SW480 (cell line): ENCODE measurements at regions not wholly inside any gene's neighbourhood (a gene's known extent, or its start where the extent isn't known, plus 50 kb on each side); places are given as distances from the start of the nearest gene placed in this dataset.

Experiments used
- DNase-seq: peaks from one replicate; pipeline ENCODE4 v3.0.0-alpha.2; 2016; ENCODE audit warnings: low spot score

DNA sequence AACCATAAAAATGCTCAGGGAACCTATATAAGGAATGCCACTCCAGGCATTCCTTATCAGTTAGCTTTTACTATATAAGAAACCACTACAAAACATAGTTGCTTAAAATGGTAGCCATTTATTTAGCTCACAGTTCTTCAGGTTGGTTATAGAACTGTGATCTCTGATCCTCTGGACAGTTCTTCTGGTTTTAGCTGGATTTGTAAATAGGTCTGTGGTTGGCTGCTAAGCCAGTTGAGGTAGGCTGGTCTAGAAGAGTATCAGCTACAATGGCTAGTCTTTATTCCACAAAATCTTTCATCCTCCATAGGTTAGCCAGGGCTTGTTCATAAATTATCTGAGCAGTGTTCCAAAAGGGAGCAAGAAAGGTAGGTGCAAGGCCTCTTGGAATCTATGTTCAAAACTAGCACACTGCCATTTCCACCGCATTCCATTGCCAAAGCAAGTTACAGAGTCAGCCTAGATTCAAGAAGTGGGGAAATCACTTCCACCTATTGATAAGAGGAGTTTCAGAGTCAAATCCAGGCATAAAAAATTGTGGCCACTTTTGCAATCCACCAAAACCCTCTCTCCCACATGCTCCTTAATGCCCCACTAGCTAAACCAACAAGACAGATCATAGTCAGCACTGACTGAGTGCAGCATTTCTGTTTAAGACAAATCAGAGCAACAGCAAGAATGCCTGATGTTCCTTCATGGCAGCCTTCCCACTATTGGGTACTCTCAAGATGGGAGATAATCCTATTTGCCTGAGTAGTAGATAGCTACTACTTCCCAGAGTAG lies 146.4 kb downstream of the IRS1 start:
- no peak for DNase-seq

GRCh38 chr2:226652369-226652768 lies 147.3 kb downstream of the IRS1 start:
- DNase-seq: peak; percentile 75

DNA sequence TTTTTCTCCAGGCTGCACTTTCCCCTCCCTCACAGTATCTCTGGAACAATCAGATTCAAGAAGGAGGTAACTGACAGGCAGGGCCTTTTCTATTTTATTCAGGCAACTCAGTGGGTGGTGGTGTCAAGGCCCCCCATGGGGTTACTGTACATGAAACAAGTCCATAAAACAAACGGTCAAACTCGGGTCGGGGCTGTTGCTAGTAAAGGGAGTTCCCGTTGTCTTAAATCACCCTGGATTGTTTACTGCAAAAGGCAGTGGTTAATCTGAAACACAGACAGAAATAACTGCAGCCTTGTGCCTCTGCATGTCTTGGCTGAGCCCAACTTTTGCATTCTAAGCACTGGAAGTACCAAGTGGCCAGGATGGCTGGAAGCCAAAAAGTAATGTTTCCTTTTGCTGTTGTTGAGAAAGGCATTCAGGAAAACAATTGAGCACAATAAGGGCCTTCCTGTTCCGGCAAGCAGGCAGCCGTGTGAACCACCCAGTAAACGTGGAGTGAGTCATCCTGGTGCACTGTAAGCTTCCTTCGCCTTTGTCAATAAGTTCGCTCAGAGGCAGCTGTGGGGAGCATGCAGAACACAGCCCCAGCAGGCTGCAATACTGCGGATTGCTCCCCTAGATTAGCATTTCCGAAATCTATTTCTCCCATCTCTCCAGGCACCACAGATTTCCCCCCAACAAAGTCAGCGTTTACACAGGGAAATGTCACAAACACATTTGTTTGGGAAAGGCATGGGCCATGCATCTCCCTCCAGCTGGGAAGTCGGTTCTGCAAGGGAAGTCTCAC lies 149.6 kb downstream of the IRS1 start:
- DNase-seq: peak; percentile 84

DNA sequence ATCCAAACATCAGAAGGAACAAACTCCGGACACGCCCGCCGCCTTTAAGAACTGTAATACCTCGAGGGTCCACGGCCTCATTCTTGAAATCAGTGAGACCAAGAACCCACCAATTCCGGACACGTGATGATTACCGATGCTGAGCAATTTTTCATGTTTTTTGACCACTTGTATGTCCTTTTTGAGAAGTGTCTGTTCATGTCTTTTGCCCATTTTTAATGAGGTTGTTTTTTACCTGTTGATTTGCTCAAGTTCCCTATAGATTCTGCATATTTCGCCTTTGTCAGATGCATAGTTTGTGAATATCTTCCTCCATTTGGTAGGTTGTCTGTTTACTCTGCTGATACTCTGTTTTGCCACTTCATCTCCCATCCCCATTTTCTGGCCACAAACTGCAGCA lies 150.4 kb downstream of the IRS1 start:
- DNase-seq: no peak

DNA sequence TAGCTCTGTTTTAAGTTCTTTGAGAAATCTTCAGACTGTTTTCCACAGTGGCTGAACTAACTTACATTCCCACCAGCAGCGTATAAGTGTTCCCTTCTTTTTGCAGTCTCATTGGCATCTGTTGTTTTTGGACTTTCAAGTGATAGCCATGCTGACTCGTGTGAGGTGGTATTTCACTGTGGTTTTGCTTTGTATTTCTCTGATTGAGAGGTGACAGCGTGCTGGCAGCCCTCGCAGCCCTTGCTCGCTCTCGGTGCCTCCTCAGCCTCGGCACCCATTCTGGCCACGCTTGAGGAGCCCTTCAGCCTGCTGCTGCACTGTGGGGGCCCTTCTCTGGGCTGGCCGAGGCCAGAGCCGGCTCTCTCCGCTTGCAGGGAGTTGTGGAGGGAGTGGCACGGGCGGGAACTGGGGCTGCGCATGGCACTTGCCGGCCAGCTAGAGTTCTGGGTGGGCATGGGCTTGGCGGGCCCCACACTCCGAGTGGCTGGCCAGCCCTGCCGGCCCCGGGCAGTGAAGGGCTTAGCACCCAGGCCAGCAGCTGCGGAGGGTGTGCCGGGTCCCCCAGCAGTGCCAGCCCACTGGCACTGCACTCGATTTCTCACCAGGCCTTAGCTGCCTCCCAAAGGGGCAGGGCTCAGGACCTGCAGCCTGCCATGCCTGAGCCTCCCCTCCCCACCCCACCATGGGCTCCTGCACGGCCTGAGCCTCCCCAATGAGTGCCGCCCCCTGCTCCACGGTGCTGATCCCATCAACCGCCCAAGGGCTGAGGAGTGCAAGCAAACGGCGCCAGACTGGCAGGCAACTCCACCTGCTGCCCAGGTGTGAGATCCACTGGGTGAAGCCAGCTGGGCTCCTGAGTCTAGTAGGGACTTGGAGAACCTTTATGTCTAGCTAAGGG lies 151.8 kb downstream of the IRS1 start:
- DNase-seq: no peak

DNA sequence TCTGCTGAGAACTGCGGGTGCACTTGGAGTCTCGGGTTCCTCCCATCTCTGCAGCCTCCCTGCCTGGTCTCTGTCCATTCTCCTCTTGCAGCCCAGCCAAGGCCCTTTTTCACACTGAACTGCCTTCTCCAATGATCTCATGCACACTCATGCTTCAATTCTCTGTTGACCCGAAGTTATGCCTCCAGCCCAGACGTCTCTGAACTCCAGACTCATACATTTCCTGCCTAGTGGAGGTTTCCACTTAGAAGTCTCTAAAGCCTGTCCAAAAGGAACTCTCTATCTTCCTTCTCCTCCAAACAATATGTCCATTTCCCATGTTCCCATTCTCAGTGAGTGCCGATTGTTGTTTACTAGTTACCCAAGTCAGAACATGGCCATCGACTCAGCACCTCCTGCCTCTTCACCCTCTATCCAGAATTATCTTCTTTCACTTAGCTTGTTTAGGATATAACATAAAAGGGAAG lies 155.2 kb downstream of the IRS1 start:
- no peak for DNase-seq

DNA sequence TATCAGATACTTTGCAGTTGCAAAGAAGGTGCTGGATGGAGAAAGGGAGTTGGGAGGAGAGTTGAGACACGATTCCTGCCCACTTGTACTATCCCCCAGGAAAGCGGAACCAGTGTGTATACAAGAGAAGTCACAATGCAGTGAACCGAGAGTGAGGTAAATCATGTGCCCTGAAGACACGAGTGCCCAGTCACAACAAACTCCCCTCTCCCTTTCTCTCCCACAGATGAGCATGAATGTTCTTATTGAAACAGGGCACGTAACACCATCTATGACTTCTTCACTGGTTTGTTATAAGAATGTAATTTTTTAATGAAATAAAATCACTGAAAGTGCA lies 155.7 kb downstream of the IRS1 start:
- no peak for DNase-seq

DNA sequence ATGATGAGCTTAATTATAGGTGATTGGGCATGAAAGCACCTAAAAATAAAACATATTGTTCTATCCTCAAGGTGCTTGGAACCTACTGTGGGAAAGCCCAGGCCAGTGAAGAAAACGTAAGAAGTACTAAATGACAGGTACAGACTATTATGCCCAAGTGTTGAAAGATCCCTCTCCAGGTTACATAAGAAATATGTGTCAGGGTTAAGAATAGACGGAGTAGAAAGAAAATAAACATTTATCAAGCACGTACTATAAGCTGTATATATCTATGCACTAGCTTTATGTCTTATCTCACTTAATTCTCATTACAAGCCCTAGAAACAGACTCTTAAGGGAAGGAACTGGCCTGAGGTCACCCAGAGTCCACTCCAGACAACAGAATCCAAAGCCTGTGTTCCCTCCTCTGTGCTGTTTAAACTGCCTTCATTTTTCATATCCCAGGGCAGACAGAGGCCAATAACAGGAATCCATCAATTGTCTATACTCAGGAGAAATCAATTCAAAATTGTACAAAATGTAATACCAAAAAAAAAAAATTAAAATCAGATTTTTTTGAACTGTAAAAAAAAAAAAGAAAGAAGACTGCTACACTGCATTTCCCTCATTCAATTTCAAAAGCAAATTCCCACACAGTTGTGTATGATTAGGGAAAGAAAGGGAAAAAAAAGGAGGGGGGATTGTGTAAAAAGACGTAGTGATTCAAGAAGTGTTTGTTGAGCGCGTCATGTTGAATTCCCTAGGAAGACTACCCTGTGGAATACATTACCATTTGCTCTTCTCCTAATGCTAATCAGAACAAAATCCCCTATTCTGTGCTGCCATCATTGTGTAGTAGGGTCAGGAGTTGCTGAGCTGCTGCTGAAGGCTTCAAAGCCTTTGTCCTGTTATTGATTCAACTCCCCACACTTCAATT lies 156.3 kb downstream of the IRS1 start:
- DNase-seq: no peak

DNA sequence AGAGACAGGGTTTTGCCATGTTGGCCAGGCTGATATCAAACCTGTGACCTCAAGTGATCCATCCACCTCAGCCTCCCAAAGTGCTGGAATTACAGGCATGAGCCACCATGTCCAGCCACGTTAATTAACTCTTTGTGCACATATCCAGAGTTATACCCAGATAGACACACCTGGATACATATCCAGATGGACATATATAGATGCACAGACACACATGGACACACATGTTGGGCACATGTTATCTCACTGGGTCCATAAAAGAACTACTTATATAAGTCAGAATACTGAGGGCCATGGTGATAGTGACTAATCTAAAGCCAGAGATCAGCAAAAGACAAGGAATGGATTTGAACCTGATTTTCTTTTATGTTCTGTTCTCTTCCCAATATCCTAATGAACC lies 158.6 kb downstream of the IRS1 start:
- no peak for DNase-seq

GRCh38 chr2:226640501-226640900 lies 159.1 kb downstream of the IRS1 start:
- no peak for DNase-seq

DNA sequence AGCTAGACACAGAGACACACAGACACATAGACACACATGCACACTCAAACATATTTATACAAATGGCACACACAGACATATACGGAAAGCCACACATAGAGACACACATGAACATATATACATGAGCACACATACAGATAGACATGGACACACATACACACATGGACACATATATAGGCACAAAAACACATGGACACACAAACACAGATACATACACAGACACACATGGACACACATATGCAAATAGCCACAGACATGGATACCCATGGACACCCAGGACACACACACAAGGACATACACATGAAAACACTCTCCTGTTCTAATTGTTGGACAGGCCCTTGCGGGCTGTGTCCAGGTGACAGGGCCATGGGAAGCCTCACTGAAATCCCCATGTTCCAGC lies 160.1 kb downstream of the IRS1 start:
- no peak for DNase-seq

GRCh38 chr2:226638576-226638975 lies 161.0 kb downstream of the IRS1 start:
- DNase-seq: no peak

DNA sequence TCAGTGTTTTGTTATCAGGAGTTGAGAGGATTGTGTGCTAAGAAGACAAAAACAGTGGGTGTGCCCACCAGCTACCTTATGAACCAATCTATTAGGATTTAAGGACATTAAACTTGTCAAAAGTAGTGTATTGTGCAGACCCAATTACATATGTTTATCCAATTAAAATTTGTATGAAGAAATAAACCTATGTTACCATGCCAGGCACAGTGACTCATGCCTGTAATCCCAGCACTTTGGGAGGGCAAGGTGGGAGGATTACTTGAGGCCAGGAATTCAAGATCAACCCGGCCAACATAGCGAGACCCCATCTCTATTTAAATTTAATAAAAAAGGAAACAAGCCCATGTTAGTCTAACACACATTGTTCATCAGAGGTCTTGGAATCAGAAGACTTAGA lies 162.2 kb downstream of the IRS1 start:
- no peak for DNase-seq

DNA sequence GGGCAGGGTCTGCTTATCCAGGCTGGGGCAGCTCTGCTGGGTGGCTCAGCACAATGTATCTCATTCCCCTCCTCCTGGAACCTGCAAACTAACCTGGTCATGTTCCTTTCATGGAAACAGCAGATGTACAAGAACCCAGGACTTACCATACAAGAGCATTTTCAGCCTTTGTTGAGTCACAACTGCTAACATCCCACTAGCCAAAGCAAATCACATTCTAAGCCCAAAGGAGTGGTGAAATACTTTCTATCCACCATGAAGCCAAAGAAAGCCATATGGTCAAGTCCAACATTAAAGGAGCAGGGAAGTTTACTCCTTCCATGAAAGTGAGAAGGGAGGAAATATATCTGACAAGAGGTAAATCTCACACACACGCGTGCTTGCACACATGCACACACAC lies 163.0 kb downstream of the IRS1 start:
- no peak for DNase-seq

DNA sequence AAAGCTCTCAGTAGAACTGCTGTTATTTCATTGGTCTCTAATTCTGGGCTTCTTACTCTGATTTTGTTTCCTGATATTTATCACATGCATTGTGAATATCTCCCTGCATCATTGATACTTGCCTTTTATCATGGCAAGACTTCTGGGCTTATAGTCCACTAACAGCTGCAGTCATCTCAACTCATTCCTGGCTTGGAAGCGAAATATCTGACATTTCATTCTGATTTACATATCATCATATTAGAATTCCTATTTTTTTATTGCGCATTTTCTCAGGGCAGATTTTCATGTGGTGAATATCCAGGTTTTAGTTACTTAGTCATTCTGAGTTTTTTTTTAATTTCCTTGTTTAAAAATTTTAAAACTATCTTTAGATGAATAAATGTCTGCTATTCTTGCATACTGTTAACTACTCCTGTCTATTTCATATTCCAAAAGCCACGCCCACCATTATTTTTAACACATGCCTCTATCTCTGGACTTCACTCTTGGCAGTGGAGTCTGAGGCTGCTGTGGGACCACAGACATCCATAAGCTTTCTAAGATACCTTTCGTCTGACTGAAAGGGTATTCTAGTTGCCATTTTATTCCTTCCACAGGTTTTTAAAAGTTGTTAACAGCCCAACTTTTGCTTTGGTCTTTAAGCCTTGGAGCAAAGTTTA lies 164.5 kb downstream of the IRS1 start:
- no peak for DNase-seq

DNA sequence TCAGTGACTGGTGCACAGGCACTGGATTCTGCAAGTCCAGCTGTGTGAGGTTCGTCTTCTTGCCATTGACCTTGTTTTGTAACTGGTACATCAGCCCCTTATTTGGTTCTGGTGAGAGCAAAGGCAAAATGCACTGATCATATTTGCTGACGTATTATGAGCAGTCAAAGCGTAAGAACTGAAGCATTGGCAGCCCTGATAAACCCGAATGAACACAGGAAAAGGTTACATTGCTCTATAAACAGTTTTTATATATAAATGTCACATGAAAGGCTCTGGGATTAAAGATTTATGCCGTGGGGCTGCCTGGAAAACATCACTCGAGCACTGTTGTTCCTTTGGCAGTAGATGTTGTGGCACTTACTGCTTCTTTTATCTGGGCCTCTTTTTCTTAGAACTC lies 167.9 kb downstream of the IRS1 start:
- no peak for DNase-seq

GRCh38 chr2:226631187-226631586 lies 168.4 kb downstream of the IRS1 start:
- DNase-seq: no peak

DNA sequence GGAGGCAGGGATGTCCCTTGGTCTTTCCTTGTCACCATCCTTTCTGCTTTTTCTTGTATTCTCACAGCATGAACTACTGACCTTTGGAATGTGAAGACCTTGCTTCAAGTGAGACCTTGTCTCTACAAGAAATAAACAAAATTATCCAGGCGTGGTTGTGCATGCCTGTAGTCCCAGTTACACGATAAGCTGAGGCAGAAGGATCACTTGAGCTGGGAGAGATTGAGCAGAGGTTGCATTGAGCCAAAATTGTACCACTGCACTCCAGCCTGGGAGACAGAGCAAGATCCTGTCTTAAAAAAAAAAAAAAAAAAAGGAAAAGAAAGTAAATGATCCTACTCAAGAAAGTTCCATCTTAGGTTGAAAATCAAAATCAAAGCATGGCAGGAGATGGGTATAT lies 173.7 kb downstream of the IRS1 start:
- no peak for DNase-seq

DNA sequence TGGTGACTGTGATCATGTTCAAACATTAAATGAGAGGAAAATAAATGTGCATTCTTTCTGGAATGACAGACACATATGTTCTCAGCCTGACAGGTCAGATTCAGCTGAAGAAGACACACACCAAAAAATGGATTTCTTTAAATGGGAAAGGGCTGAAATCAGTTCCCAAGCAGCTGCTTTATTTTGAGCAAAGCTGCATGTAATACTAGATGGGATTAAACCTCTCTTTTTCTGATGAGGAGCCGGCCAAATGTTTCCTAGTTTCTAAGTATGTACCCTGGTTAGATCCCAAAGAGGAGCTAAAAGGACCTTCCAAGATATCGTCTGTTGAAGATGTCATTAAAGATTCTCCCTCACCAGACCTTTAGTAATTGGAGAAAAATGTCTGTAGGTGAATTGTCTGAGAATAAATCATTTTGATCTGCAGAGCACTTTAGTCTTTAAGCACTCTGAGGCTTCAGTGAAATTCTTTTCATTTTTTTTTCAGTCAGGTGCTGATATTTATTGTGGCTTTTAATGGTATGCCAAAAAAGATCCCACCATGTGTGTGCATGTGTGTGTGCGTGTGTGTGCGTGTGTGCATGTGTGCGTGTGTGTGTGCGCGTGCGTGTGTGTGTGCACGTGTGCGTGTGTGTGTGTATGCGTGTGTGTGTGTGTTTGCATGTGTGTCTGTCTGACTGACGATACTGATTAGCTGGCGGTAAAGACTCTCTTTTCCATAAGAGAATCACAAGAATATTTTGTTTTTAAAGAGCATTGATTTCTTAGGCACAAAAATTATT lies 175.8 kb downstream of the IRS1 start:
- no peak for DNase-seq

GRCh38 chr2:226622484-226622883 lies 177.1 kb downstream of the IRS1 start:
- DNase-seq: peak; percentile 21
